ENCODE measurements at regions not wholly inside any gene's neighbourhood (a gene's known extent, or its start where the extent isn't known, plus 50 kb on each side); places are given as distances from the start of the nearest gene placed in this dataset.

- CTCF ChIA-PET: no interaction called here
- TF ChIP-seq LEF1 (IDR thresholded peaks at IDR 0.05; ENCODE audit: borderline replicate concordance) (no peak), CTBP1 (IDR thresholded peaks at IDR 0.05; ENCODE audit: borderline replicate concordance) (no peak), FOXA1 (IDR thresholded peaks at IDR 0.05) (no peak), SP1 (IDR thresholded peaks at IDR 0.05) (no peak), HDGF (IDR thresholded peaks at IDR 0.05; ENCODE audit: borderline replicate concordance) (no peak), TARDBP (IDR thresholded peaks at IDR 0.05) (no peak), ARNT (IDR thresholded peaks at IDR 0.05) (no peak), ZNF384 (IDR thresholded peaks at IDR 0.05) (no peak), SUZ12 (IDR thresholded peaks at IDR 0.05) (no peak), ELF4 (IDR thresholded peaks at IDR 0.05) (no peak), FOXM1 (IDR thresholded peaks at IDR 0.05; ENCODE audit: borderline replicate concordance) (no peak), BHLHE40 (IDR thresholded peaks at IDR 0.05; ENCODE audit: borderline replicate concordance) (no peak), FOXK2 (IDR thresholded peaks at IDR 0.05) (no peak), PKNOX1 (IDR thresholded peaks at IDR 0.05) (no peak)
- DNase-seq (ENCODE audit: extremely low spot score): no peak
- POLR2A ChIA-PET: no interaction called here
Observed at GRCh38 chr1:114206392-114206791, 52.7 kb upstream of the SYT6 start.

GRCh38 chr1:114203595-114204128 lies 50.0 kb upstream of the SYT6 start:
- TF ChIP-seq SP1 (IDR thresholded peaks at IDR 0.05) (no peak), FOXM1 (IDR thresholded peaks at IDR 0.05; ENCODE audit: borderline replicate concordance) (no peak), BHLHE40 (IDR thresholded peaks at IDR 0.05; ENCODE audit: borderline replicate concordance) (no peak), TARDBP (IDR thresholded peaks at IDR 0.05) (no peak), PKNOX1 (IDR thresholded peaks at IDR 0.05) (no peak), HDGF (IDR thresholded peaks at IDR 0.05; ENCODE audit: borderline replicate concordance) (no peak), ARNT (IDR thresholded peaks at IDR 0.05) (no peak), NFRKB (IDR thresholded peaks at IDR 0.05) (no peak), L3MBTL2 (conservative IDR thresholded peaks at IDR 0.05) (no peak), ELF4 (IDR thresholded peaks at IDR 0.05) (no peak), CTBP1 (IDR thresholded peaks at IDR 0.05; ENCODE audit: borderline replicate concordance) (no peak), FOXK2 (IDR thresholded peaks at IDR 0.05) (no peak), ZNF384 (IDR thresholded peaks at IDR 0.05) (no peak), FOXA1 (IDR thresholded peaks at IDR 0.05) (no peak), LEF1 (IDR thresholded peaks at IDR 0.05; ENCODE audit: borderline replicate concordance) (no peak), SUZ12 (IDR thresholded peaks at IDR 0.05) (no peak)
- no peak for DNase-seq (ENCODE audit: extremely low spot score)
- POLR2A ChIA-PET: no interaction called here
- CTCF ChIA-PET: no interaction called here
